IPS-15b (cell line): ENCODE measurements at regions not wholly inside any gene's neighbourhood (a gene's known extent, or its start where the extent isn't known, plus 50 kb on each side); places are given as distances from the start of the nearest gene placed in this dataset.

Experiments
- H3K27me3 ChIP-seq: one replicate; pipeline ENCODE4 v1.6.1; 2013; ENCODE audit warnings: low read length; ENCODE audit not compliant: control insufficient read depth, insufficient read depth
- H3K36me3 ChIP-seq: one replicate; pipeline ENCODE4 v1.6.1; 2013; ENCODE audit warnings: low read length; ENCODE audit not compliant: control insufficient read depth, insufficient read depth
- H3K4me1 ChIP-seq: one replicate; pipeline ENCODE4 v1.6.1; 2013; ENCODE audit warnings: mild to moderate bottlenecking, low read length; ENCODE audit not compliant: control insufficient read depth, insufficient read depth
- H3K4me3 ChIP-seq: one replicate; pipeline ENCODE4 v1.5.1; 2013; ENCODE audit warnings: low read depth, low read length
- H3K9ac ChIP-seq: one replicate; pipeline ENCODE4 v1.6.1; 2013; ENCODE audit warnings: low read depth, mild to moderate bottlenecking, low read length
- H3K9me3 ChIP-seq: one replicate; pipeline ENCODE4 v1.6.1; 2013; ENCODE audit warnings: mild to moderate bottlenecking, low read length; ENCODE audit not compliant: control insufficient read depth, insufficient read depth

GRCh38 chr4:20617678-20618396, 82.4 kb upstream of the PACRGL start:
- H3K36me3 ChIP-seq, result no peaks in the 10 kb centered on the region
- H3K27me3 ChIP-seq, result no peaks in the 10 kb centered on the region
- H3K4me1 ChIP-seq, result peaks cover 13% of the 10 kb centered on the region
- no peak overlapping the region for H3K9ac ChIP-seq
- H3K4me3 ChIP-seq, result no peak overlapping the region
- H3K9me3 ChIP-seq, result no peaks in the 10 kb centered on the region

DNA sequence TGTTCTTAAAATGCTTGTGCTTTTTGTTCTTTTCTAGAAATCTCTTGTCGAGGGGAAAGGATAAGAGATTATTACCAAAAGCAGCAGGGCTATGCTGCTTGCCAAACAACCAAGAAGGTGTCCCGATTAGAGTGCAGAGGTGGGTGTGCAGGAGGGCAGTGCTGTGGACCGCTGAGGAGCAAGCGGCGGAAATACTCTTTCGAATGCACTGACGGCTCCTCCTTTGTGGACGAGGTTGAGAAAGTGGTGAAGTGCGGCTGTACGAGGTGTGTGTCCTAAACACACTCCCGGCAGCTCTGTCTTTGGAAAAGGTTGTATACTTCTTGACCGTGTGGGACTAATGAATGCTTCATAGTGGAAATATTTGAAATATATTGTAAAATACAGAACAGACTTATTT, 81.5 kb upstream of the PACRGL start:
- Histone ChIP-seq H3K36me3 (no peaks in the 10 kb centered on the region), H3K9ac (no peak overlapping the region), H3K4me3 (no peak overlapping the region), H3K4me1 (peaks cover 13% of the 10 kb centered on the region), H3K9me3 (no peaks in the 10 kb centered on the region), H3K27me3 (no peaks in the 10 kb centered on the region)

- Histone ChIP-seq H3K9ac (no peak overlapping the region), H3K4me1 (peaks cover 13% of the 10 kb centered on the region), H3K9me3 (no peaks in the 10 kb centered on the region), H3K4me3 (no peak overlapping the region), H3K36me3 (no peaks in the 10 kb centered on the region), H3K27me3 (no peaks in the 10 kb centered on the region)
Observed at GRCh38 chr4:20621476-20621875, 78.8 kb upstream of the PACRGL start.

- H3K9ac ChIP-seq, result no peak overlapping the region
- no peaks in the 10 kb centered on the region for H3K27me3 ChIP-seq
- no peaks in the 10 kb centered on the region for H3K9me3 ChIP-seq
- H3K4me1 ChIP-seq, result peaks cover 13% of the 10 kb centered on the region
- H3K36me3 ChIP-seq, result no peaks in the 10 kb centered on the region
- H3K4me3 ChIP-seq, result no peak overlapping the region
Observed at GRCh38 chr4:20622701-20623100, 77.6 kb upstream of the PACRGL start.

DNA sequence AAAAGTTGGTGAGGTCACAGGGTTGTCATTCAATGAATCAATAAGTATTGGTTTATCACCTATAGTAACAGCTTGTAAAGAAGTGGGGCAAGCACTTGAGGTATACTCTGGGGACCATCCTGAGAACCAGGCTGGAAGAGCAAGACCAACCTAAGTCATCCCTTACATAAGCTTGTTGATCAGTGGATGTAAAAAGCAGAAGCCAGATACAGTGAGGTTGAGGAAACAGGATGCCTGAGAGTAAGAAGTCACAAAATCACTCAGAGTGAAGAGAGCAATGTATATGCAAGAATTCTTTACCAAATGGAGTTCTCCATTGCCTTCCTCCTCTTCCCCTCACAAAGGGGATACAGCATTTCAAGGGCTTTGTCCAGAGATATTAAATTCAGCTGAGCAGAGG, 76.3 kb upstream of the PACRGL start:
- H3K36me3 ChIP-seq, result no peaks in the 10 kb centered on the region
- no peaks in the 10 kb centered on the region for H3K27me3 ChIP-seq
- no peak overlapping the region for H3K9ac ChIP-seq
- no peak overlapping the region for H3K4me3 ChIP-seq
- H3K4me1 ChIP-seq, result peaks cover 7% of the 10 kb centered on the region
- H3K9me3 ChIP-seq, result no peaks in the 10 kb centered on the region

GRCh38 chr4:20624793-20625374, 75.4 kb upstream of the PACRGL start:
- H3K9ac ChIP-seq, result no peak overlapping the region
- H3K9me3 ChIP-seq, result no peaks in the 10 kb centered on the region
- H3K36me3 ChIP-seq, result no peaks in the 10 kb centered on the region
- H3K27me3 ChIP-seq, result no peaks in the 10 kb centered on the region
- no peak overlapping the region for H3K4me3 ChIP-seq
- peaks cover 8% of the 10 kb centered on the region for H3K4me1 ChIP-seq

DNA sequence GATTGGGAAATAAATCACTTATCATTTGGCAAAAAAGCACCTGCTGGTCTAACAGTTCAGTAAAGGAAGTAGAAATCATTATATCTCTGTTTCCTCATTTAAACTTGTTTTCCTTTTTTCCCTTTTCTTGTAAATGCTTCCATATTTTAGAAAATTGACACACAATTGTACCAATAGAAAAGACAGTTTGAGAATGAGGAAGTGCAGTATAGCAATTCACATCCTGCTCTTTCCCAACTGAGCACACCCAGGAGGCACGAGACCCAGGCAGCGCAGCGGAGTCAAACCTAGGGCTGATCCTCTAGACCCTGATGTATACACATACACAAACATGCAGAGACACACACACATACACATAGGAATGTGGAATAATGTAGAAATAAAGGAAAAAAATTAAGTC, 74.8 kb upstream of the PACRGL start:
- Histone ChIP-seq H3K27me3 (no peaks in the 10 kb centered on the region), H3K9me3 (no peaks in the 10 kb centered on the region), H3K4me3 (no peak overlapping the region), H3K4me1 (peaks cover 5% of the 10 kb centered on the region), H3K9ac (no peak overlapping the region), H3K36me3 (no peaks in the 10 kb centered on the region)

- Histone ChIP-seq H3K36me3 (no peaks in the 10 kb centered on the region), H3K27me3 (no peaks in the 10 kb centered on the region), H3K4me3 (no peak overlapping the region), H3K9ac (no peak overlapping the region), H3K4me1 (peaks cover 5% of the 10 kb centered on the region), H3K9me3 (no peaks in the 10 kb centered on the region)
Observed at GRCh38 chr4:20626326-20627005, 73.8 kb upstream of the PACRGL start.

GRCh38 chr4:20627866-20628265, 72.4 kb upstream of the PACRGL start:
- Histone ChIP-seq H3K9me3 (no peaks in the 10 kb centered on the region), H3K9ac (no peak overlapping the region), H3K4me1 (peaks cover 5% of the 10 kb centered on the region), H3K4me3 (no peak overlapping the region), H3K27me3 (no peaks in the 10 kb centered on the region), H3K36me3 (no peaks in the 10 kb centered on the region)

GRCh38 chr4:20629186-20630106, 70.8 kb upstream of the PACRGL start:
- no peaks in the 10 kb centered on the region for H3K36me3 ChIP-seq
- no peaks in the 10 kb centered on the region for H3K9me3 ChIP-seq
- no peaks in the 10 kb centered on the region for H3K27me3 ChIP-seq
- H3K4me3 ChIP-seq, result no peak overlapping the region
- peaks cover 5% of the 10 kb centered on the region for H3K4me1 ChIP-seq
- peak overlapping the region; percentile 24 for H3K9ac ChIP-seq

- H3K4me3 ChIP-seq, result no peak overlapping the region
- no peak overlapping the region for H3K9ac ChIP-seq
- H3K27me3 ChIP-seq, result no peaks in the 10 kb centered on the region
- H3K9me3 ChIP-seq, result no peaks in the 10 kb centered on the region
- H3K36me3 ChIP-seq, result no peaks in the 10 kb centered on the region
- no peaks in the 10 kb centered on the region for H3K4me1 ChIP-seq
Observed at GRCh38 chr4:20638825-20639224, 61.4 kb upstream of the PACRGL start.
